IMR-90 (cell line): ENCODE measurements at regions not wholly inside any gene's neighbourhood (a gene's known extent, or its start where the extent isn't known, plus 50 kb on each side); places are given as distances from the start of the nearest gene placed in this dataset.
"Not testable (repeated sequence)": the region's sequence is repeated elsewhere in the genome, so short reads cannot be mapped to it uniquely, and the experiment has no call there.

Experiments
- CEBPB ChIP-seq: IDR thresholded peaks from 2 replicates; pipeline ENCODE4 v1.6.1; 2012; ENCODE audit warnings: low read depth, low read length, improper control_type of control experiment
- CHD1 ChIP-seq: IDR thresholded peaks from 2 replicates; pipeline ENCODE4 v1.6.1; 2012; ENCODE audit warnings: low read depth, low read length, improper control_type of control experiment
- MXI1 ChIP-seq: IDR thresholded peaks from 2 replicates; pipeline ENCODE4 v1.6.1; 2012; ENCODE audit warnings: low read depth, mild to moderate bottlenecking, low read length, moderate library complexity, borderline replicate concordance
- POLR2A ChIP-seq: IDR thresholded peaks from 2 replicates; pipeline ENCODE4 v1.6.1; 2012; ENCODE audit warnings: mild to moderate bottlenecking, low read depth, low read length
- RAD21 ChIP-seq: IDR thresholded peaks from 2 replicates; pipeline ENCODE4 v1.6.1; 2012; ENCODE audit warnings: low read length, improper control_type of control experiment
- TF ChIP-seq, protein P1 (sequence below): conservative IDR thresholded peaks from 2 replicates; pipeline ENCODE4 v1.5.1; 2012; ENCODE audit warnings: mild to moderate bottlenecking, low read depth, low read length, improper control_type of control experiment

DNA sequence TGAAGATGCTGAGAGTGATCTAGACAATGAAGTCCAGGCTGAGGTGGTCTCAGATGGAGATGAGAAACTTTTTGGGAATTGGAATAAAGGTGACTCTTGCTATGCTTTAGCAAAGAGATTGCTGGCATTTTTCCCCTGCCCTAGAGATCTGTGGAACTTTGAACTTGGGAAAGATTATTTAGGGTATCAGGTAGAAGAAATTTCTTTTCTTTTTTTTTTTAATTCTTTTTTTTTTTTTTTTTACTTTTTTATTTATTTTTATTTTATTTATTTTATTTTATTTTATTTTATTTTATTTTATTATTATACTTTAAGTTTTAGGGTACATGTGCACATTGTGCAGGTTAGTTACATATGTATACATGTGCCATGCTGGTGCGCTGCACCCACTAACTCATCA lies 59.5 kb upstream of the RPRM start:
- TF ChIP-seq, protein P1, sequence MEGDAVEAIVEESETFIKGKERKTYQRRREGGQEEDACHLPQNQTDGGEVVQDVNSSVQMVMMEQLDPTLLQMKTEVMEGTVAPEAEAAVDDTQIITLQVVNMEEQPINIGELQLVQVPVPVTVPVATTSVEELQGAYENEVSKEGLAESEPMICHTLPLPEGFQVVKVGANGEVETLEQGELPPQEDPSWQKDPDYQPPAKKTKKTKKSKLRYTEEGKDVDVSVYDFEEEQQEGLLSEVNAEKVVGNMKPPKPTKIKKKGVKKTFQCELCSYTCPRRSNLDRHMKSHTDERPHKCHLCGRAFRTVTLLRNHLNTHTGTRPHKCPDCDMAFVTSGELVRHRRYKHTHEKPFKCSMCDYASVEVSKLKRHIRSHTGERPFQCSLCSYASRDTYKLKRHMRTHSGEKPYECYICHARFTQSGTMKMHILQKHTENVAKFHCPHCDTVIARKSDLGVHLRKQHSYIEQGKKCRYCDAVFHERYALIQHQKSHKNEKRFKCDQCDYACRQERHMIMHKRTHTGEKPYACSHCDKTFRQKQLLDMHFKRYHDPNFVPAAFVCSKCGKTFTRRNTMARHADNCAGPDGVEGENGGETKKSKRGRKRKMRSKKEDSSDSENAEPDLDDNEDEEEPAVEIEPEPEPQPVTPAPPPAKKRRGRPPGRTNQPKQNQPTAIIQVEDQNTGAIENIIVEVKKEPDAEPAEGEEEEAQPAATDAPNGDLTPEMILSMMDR, result not testable (repeated sequence)
- not testable (repeated sequence) for TF ChIP-seq POLR2A, CHD1, MXI1, RAD21, CEBPB
